HG03378 (cell line): ENCODE measurements at regions not wholly inside any gene's neighbourhood (a gene's known extent, or its start where the extent isn't known, plus 50 kb on each side); places are given as distances from the start of the nearest gene placed in this dataset.

Experiments used
- ATAC-seq: cut with Tn5 transposase; IDR thresholded peaks from one replicate; pipeline ENCODE4 v1.9.1; 2021; ENCODE audit warnings: mild to moderate bottlenecking, moderate library complexity; ENCODE audit not compliant: unreplicated experiment

GRCh38 chr9:91065231-91066041 is 263.8 kb downstream of the SYK start:
- ATAC-seq = no peak

- ATAC-seq = no peak
Measured at GRCh38 chr9:91066042-91066415, 264.4 kb downstream of the SYK start.

- no peak for ATAC-seq
Measured at GRCh38 chr9:91066856-91067255, 265.2 kb downstream of the SYK start.

- no peak for ATAC-seq
Measured at GRCh38 chr9:91067306-91067860, 265.8 kb downstream of the SYK start.

- no peak for ATAC-seq
Measured at GRCh38 chr9:91071184-91071990, 269.8 kb downstream of the SYK start.

GRCh38 chr9:91073049-91073810 is 271.6 kb downstream of the SYK start:
- no peak for ATAC-seq

GRCh38 chr9:91073811-91074771 is 272.5 kb downstream of the SYK start:
- ATAC-seq = no peak

- ATAC-seq = no peak
Measured at GRCh38 chr9:91074866-91075265, 273.2 kb downstream of the SYK start.

GRCh38 chr9:91075279-91075678 is 273.7 kb downstream of the SYK start:
- ATAC-seq = no peak

- no peak for ATAC-seq
Measured at GRCh38 chr9:91077624-91078368, 276.2 kb downstream of the SYK start.

- ATAC-seq = no peak
Measured at GRCh38 chr9:91078369-91078695, 276.7 kb downstream of the SYK start.

GRCh38 chr9:91082731-91083130 is 279.0 kb downstream of the AUH start:
- ATAC-seq = no peak

- no peak for ATAC-seq
Measured at GRCh38 chr9:91084896-91085516, 276.7 kb downstream of the AUH start.

GRCh38 chr9:91085517-91086291 is 276.0 kb downstream of the AUH start:
- ATAC-seq = no peak

GRCh38 chr9:91086657-91087461 is 274.9 kb downstream of the AUH start:
- no peak for ATAC-seq

GRCh38 chr9:91087462-91087759 is 274.3 kb downstream of the AUH start:
- ATAC-seq = no peak

GRCh38 chr9:91089405-91090129 is 272.2 kb downstream of the AUH start:
- no peak for ATAC-seq
